CD1c-positive myeloid dendritic cell (primary cell): ENCODE measurements at regions not wholly inside any gene's neighbourhood (a gene's known extent, or its start where the extent isn't known, plus 50 kb on each side); places are given as distances from the start of the nearest gene placed in this dataset.
"Not testable (repeated sequence)": the region's sequence is repeated elsewhere in the genome, so short reads cannot be mapped to it uniquely, and the experiment has no call there.

ENCODE experiments used
- DNase-seq: peaks from one replicate; pipeline ENCODE4 v3.0.0-alpha.2; 2016; ENCODE audit errors: extremely low spot score

DNA sequence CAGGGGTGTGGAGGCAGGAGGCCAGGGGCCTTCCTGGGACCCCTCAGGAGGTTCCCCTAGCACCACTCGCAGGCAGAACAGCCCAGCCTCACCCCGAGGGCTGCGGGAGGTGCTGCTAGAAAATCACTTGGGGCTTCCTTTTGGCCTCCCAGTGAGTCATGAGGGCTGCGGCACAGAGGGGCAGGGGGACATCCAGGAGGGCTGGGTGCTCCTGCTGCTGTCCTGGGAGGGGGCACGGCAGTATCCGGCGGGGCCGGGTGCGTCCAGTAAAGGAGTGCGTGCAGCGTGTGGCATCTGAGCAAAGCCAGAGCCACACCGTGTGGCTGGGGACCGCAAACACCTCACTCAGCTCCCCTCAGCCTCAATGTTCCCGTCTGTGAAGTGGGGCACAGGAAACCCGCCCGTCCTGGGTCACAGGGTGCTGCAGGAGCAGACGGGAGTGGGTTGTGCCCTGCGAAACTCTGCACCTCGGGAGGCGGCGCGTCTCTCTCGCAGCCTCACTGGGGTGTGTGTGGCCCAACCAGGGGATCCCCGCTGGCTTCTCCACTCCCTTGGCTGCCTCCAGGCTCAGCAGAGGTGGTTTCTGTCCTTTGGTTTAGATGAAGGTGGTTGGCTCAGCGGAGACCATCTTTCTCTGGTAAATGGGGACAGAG lies 117.3 kb upstream of the ZNF469 start:
- DNase-seq: peak; percentile 8

DNA sequence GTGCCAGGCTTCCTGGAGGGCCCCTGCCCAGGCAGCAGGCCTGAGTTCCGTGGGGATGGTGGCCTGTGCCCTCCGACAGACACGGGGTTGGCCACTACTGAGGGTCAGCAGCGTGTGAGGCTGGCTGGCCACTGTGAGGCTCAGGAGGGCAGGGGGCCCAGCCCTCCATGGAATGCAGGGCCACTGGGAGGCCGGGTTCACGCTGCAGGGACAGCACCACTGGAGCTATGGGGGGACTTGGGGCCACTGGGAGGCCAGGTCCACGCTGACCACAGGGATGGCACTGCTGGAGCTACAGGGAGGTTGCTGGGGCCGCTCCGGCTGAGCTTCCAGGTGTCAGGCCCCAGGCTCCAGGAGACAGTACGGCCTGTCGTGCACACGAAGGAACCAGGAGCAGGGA lies 116.7 kb upstream of the ZNF469 start:
- DNase-seq: not testable (repeated sequence)

DNA sequence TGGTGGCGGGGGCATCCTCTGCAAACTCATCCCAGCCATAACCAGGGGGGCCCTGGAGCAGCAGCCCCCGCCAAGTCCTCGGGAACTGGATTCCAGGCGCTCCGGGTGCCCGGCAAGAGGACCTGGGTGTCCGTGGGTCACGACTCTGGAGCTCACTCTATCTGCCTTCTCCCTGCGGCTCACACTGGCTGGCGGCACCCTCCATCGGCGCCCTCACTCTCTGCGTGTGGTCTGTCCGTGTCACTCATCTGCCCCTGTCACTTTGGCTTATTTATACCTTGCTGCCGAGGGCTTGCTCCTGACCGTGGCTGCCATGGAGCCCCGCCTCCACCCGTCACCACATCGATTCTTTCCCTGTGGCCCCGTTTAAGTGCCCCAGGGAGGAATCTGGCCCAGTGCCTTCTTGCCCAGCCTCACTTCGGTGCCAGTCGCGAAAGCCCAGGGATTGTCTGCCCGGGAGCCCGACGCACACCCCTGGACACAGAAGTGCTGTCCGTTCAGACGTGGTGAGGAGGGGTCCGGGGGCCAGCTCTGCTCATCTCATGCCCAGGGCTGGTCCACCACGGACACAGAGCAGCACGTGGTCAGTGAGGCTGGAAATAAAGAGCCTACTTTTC lies 115.7 kb upstream of the ZNF469 start:
- DNase-seq: not testable (repeated sequence)

DNA sequence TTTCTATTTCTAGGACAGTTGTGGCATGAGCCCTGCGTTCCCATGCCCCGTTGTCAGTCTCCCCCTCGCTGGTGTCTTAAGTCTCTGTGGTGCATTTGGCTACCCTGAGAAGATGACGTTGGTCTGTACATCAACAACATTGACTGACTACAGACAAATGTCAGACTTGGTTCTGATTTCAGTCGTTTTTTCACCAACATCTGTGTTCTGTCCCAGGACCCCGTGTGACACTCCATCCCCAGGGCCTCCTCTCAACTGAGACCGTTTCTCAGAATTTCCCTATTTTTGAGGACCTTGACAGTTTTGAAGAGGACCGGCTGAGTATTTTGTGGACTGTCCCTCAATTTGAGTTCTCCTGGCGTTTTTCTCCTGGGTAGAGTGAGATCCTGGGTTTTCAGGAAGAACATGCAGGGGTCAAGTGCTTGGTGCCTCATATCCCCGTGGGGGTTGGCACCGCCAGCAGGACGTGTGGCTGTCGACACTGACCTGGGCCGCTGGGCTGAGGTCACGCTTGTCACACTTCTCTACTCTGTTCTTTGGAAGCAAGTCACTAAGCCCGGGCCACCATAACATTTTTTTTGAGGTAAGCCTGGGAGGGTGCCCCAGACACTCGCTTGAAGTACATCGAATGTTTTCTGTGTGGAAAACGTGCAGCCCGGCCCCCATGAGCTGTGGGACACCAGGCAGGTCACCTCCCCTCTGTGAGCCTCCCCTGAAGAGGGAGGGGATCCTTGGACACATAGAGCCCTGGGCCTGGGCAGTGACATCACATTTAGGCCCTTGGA lies 114.4 kb upstream of the ZNF469 start:
- peak; percentile 44 for DNase-seq

- not testable (repeated sequence) for DNase-seq
Observed at GRCh38 chr16:88270171-88270790, 112.5 kb upstream of the ZNF469 start.

- not testable (repeated sequence) for DNase-seq
Observed at GRCh38 chr16:88271296-88271695, 111.5 kb upstream of the ZNF469 start.

DNA sequence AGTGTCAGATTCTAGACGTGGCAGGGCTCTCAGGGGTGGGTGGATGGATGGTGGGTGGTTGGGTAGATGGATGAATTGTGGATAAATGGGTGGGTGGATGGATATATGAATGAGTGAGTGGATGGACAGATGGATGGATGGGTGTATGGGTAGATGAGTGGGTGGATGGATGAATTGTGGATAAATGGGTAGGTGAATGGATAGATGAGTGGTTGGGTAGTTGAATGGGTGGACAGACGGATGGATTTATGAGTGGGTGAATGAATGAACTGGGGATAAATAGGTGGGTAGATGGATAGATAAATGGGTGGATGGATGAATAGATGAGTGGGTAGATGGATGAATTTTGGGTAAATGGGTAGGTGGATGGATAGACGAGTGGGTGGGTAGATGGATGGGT lies 111.0 kb upstream of the ZNF469 start:
- not testable (repeated sequence) for DNase-seq

DNA sequence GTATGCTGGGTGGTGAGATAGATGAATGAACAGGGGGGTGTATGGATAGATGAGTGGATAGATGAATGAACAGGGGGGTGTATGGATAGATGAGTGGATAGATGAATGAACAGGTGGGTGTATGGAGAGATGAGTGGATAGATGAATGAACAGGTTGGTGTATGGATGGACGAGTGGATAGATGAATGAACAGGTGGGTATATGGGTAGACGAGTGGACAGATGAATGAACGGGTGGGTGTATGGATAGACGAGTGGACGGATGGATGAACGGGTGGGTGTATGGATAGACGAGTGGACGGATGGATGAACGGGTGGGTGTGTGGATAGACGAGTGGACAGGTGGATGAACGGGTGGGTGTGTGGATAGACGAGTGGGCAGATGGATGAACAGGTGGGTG lies 110.3 kb upstream of the ZNF469 start:
- DNase-seq: not testable (repeated sequence)

DNA sequence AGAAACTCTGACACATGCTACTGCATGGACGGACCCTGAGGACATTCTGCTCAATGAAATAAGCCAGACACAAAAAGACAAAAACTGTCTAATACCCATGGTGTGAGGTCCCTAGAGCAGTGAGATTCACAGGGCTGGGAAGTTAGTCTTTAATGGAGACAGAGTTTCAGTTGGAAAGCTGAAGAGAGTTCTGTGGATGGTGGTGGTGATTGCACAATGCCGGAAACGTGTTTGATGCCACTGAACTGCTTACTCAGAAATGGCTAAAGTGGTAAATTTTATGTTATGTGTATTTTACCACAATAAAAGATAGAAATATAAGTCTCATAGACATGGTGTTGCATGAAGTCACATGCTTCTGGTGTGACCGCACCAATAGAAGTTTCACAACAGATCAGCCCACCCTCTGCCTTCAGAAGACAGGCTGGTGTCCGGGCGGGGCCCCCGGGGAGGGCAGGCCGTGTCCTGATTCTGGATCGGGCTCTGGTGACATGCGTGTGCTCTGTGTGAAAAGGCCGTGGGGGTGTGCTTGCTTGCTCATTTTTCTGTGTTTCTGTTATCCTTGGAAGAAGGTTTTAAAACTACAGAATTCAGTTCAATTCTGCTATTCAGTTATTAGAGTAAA lies 108.5 kb upstream of the ZNF469 start:
- DNase-seq: peak; percentile 18

GRCh38 chr16:88274847-88275246 lies 107.9 kb upstream of the ZNF469 start:
- no peak for DNase-seq

- DNase-seq: not testable (repeated sequence)
Observed at GRCh38 chr16:88275336-88276122, 107.2 kb upstream of the ZNF469 start.

DNA sequence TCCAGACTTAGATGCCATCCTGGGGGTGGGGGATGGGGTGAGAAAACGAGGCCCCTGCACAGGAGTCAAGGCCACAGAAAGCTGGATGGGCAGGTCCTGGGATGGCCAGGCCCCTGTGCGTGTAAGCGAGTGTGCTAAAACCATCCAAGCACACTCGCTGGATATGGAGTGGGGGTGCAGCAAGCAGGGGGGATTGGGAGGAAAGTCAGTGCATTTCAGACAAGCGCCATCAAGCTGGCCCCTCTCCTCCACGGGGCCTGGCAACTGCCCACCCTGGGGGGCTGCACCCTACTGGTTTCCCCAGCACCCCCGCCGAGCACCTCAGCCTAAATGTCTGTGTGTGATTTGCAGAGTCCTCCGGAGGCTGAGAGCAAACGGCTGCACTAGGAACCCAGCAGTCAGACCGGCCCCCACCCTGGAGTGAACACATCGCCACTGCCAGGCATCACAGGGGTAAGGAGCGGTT lies 106.6 kb upstream of the ZNF469 start:
- DNase-seq: not testable (repeated sequence)

GRCh38 chr16:88276591-88276990 lies 106.2 kb upstream of the ZNF469 start:
- DNase-seq: no peak

GRCh38 chr16:88279998-88280397 lies 102.8 kb upstream of the ZNF469 start:
- no peak for DNase-seq

DNA sequence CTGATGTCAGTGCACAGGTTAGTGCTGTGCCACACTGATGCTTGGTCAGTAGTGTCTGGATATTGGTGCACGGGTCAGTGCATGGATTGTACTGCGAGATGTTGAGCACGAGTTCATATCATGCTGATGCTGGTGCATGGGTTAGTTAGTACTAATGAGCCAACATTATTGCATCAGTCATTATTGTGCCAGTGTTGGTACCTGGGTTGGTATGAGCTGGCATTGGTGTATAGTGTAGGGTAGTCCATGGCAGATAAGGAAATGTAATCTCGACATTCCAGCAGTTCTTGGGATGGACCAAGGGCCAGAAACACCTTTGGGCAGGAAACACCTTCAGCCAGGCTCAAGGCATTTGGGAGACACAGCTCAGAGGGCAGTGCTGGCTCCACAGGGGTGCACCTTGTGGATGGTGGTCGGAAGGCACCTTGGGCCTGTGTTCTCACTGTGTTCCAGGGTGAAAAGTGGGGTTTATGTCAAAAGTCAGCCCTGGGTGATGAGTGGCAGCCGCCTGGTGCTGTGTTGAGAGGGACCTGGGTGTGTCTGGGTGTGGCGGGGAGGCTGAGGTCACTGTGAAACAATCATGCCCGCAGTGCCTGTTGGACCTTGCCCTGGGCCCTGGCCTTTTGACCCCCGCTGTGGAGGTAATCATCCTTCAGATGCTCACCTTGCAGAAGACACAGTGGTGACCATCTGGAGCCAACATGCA lies 100.7 kb upstream of the ZNF469 start:
- DNase-seq: no peak

DNA sequence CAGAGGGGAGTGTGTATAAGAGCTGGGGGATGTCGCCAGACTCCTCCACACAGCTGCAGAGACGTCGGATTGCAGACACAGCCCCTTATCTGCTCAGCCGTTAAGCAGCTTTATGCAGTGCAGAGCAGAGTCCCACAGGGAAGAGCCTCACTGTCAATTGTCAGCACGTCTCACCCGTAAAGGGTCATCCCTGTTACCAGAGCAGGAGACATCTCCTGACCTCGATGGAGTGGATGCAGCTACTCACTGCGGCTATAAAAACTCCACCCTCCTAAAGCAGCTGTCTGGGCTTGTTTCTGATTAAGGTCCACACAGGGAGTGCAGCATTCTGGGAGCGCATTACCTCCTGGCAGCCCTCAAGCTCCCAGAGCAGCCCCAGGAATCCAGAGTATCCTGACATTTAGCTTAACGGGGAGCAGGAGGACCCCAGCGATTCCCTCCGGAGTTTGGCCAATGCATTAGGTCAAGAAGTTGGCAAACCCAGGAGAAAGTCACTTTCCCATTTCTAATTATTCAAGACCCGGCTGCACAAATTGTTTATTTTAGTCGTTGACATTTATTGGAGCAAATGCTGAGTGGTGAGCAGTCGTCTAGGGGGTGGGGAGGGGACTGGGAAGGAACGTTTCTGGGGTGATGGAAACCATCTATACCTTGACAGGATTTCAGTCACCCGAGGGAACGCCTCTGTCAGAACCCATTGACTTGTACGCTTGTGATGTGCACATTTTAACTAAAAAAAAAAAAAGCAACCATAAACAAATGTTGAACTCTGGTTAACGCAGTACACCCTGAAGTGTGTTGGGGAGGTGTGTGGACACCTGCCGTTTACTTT lies 100.0 kb upstream of the ZNF469 start:
- DNase-seq: no peak

- DNase-seq: no peak
Observed at GRCh38 chr16:88283596-88283995, 99.2 kb upstream of the ZNF469 start.

GRCh38 chr16:88284101-88284500 lies 98.7 kb upstream of the ZNF469 start:
- DNase-seq: no peak
